HG02678 (cell line): ENCODE measurements at regions not wholly inside any gene's neighbourhood (a gene's known extent, or its start where the extent isn't known, plus 50 kb on each side); places are given as distances from the start of the nearest gene placed in this dataset.
"Not testable (repeated sequence)": the region's sequence is repeated elsewhere in the genome, so short reads cannot be mapped to it uniquely, and the experiment has no call there.

Source experiments
- ATAC-seq: cut with Tn5 transposase; IDR thresholded peaks from one replicate; pipeline ENCODE4 v1.9.1; 2021; ENCODE audit warnings: mild to moderate bottlenecking, moderate library complexity; ENCODE audit not compliant: unreplicated experiment

GRCh38 chr10:63003816-63004453 lies 129.2 kb upstream of the NRBF2 start:
- ATAC-seq = no peak

DNA sequence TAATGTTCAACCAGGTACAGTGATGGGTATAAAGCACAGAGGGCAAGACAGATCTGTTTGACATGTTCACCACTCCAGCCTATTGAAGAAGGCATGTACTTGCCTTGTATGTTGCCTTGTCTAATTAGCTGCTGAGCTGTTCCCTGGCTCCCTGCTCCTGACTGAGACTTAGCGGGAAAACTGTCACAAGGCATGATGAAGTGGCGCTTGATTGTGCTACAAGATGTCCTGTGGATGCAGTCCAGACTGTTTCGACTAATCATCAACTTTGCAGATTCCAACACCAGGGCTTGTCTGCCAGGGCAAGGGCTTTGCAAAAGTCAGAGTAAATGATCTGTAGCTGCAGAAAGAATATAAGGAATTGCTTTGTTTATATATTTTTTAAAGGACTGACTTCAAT lies 136.2 kb upstream of the NRBF2 start:
- no peak for ATAC-seq

DNA sequence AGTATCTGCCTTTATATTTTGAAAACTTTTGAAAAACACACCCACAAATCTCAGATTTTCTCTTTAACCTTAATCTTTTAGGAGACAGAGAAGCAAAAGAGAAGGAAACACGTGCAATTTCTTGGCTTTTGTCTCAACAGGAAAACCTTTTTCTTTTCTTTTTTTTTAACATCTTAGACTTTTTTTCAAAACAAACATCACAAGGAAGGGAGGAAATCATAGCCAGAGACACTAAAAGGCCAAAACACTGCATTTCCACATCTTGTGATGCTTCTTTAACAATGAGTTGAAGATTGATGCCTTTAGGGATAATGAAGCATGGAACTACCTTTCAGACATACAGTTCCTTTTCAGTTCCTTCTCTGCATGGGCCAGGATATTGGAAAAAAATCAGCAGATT lies 136.6 kb upstream of the NRBF2 start:
- ATAC-seq = no peak

GRCh38 chr10:62993121-62993520 lies 140.0 kb upstream of the NRBF2 start:
- ATAC-seq = no peak

GRCh38 chr10:62992145-62992721 lies 140.9 kb upstream of the NRBF2 start:
- peak; percentile 72 for ATAC-seq

GRCh38 chr10:62990126-62990525 lies 143.0 kb upstream of the NRBF2 start:
- ATAC-seq = no peak

DNA sequence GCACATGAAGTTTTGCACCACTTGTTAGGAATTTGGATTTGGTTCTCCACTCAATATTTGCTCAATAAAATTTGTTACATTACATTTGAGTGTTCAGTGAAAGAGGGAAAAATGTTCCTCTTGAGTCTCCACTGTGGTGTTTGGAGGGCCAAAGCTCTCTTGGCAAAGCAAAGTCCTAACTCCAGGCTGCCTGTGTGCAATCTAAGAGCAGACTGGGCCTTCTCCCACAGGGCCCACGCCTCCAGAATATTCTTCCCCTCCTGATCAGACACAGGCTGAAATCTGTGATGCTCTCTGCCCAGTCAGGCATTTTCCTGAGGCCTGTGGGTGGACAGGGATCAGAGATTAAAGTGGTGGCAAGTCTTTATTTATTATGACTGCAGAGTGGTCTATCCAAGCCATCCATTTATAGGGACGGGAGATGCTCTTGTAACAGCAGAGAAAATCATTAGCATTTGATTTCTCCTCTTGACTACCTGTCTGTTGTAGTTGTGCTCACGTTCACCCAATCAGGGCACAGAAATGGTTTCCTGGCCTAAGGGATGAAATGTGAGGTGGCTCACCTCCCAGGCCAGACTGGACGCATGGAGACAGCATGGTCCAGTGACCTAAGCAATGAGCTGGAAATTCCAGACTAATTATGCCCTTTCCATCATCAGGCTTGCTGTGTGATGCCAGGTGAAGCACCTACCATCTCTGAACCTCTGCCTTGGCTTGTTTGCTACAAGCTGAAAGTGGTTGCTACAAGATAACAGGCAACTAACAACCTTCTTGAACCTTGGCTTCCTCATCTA lies 147.1 kb upstream of the NRBF2 start:
- ATAC-seq = no peak

GRCh38 chr10:62981096-62981495 lies 152.0 kb upstream of the NRBF2 start:
- no peak for ATAC-seq

GRCh38 chr10:62980687-62981086 lies 152.4 kb upstream of the NRBF2 start:
- no peak for ATAC-seq

GRCh38 chr10:62979921-62980320 lies 153.2 kb upstream of the NRBF2 start:
- no peak for ATAC-seq

DNA sequence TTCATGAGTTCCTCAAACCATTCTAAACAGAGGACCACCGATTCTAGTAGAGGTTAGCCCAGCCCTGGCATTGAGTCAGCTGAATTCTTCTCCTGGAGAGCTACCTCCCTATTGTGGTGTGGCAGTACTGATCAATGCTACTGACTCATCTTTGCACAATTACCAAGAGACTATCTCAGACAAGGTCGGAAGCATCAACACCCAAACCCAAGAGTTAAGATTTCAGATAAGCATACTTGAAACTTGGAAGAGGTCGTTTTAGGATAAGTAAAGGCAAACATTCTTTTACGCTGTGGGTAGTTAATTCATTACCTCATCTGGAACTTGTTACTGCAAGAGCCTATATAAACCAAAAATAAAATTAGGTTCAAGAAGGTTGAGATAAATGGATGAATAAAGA lies 154.6 kb upstream of the NRBF2 start:
- no peak for ATAC-seq

- ATAC-seq = not testable (repeated sequence)
Observed at GRCh38 chr10:62974795-62975194, 158.3 kb upstream of the NRBF2 start.

DNA sequence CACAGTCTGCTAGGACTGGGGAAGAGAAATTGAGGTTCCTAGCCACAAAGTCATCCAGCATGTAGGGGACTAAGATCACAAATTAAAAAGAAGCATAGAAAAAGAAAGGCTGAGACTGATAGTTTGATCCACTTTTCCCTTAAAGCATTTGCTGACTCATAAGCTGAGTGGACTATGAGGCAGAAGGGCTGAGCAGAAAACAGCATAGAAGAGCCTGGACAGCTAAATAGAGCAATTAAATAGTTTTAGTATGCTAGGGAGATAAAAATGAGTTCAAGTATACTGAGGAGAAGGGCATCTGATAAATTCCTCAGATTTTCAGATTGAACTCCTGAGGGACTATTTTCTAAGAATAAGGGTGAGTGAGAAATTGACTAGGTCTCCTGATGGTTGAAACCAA lies 155.9 kb upstream of the EGR2 start:
- ATAC-seq = no peak

- no peak for ATAC-seq
Observed at GRCh38 chr10:62964026-62964425, 147.9 kb upstream of the EGR2 start.

GRCh38 chr10:62961951-62962523 lies 145.9 kb upstream of the EGR2 start:
- no peak for ATAC-seq

DNA sequence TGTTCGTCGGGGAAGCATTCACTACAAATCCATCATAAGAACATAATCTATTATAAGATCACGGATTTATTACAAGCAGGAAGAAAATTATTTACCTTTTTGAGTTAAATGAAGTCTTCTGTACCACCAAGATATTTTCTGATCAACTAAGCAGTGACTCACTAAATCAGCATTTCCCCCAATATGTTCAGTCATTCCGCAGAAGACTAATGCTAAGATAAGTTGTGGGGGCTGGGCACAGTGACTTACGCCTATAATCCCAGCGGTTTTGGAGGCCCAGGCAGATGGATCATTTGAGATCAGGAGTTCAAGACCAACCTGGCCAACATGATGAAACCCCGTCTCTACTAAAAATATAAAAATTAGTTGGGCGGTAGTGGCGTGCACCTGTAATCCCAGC lies 144.2 kb upstream of the EGR2 start:
- no peak for ATAC-seq

DNA sequence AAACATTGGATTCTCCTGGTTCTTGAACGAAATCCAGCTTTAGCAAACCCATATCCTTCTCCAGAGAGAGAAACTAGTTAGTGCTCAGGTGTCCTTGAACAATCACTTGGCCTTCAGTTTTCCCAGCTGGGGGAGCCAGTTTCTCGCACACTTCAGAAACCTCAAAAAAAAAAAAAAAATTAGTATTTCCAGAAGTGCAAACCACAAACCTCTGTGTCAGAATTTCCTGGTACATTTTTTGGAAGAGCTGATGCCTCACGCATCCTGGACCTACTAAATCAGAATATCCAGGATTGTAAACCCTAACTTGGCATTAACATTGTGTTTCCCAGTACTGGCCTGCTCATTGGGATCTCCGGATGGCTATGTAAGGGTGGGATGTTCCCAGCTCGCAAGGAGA lies 143.4 kb upstream of the EGR2 start:
- no peak for ATAC-seq

DNA sequence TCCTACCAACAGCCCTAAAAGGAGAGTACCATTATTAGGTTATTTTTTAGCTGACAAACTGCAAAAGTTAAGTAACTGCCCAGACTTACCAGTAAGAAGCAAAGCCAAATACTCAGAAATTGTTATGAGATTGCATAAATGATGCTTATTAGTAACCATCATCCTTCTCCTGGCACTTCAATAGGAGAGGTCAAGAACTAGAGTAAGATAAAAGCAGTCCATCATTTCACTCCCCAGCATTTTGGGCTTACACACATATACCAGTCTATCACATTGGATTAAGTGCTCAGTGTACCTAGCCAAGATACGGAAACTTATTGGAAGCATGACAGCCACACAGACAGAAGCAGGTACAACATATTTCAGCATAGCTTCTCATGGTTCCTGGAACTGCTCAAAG lies 142.8 kb upstream of the EGR2 start:
- no peak for ATAC-seq

GRCh38 chr10:62946278-62946677 lies 130.1 kb upstream of the EGR2 start:
- no peak for ATAC-seq

DNA sequence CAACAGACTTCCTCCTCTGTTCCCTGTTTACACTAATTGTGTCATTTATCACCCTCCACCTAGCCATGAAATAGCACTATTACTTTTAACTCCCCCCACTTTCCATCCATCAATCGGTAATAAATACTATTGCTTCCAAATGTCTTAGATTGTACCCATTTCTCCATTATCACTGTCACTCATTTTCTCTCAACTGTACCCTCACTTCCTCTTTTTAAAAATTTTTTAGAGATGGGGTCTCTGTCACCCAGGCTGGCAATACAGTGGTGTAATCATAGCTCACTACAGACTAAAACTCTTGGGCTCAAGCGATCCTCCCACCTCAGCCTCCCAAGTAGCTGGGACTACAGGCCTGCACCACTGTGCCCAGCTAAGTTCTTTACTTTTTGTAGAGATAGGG lies 123.5 kb upstream of the EGR2 start:
- ATAC-seq = no peak

GRCh38 chr10:62938672-62939071 lies 122.5 kb upstream of the EGR2 start:
- no peak for ATAC-seq

DNA sequence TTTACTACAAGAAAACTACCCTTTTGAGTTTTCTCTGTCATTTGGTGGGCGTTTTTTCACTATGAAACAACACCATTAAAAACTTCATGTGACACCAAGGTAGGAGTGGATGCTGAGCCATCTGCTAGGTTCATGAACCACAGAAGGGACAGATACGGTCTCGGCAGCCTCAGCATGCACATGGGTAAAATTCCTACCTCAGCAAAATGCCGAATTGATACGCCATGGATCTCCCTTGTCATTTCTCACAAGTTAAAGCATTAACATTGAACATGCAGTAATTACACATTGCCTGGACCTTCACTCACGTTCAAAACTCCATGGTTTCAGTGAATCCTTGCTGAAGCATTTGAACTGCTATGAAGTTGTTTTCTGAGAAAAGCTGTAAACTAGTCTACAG lies 121.5 kb upstream of the EGR2 start:
- no peak for ATAC-seq
